GM12872 (cell line): ENCODE measurements at regions not wholly inside any gene's neighbourhood (a gene's known extent, or its start where the extent isn't known, plus 50 kb on each side); places are given as distances from the start of the nearest gene placed in this dataset.

ENCODE experiments used
- CTCF ChIP-seq: IDR thresholded peaks from 3 replicates; pipeline ENCODE4 v1.5.1; 2011; ENCODE audit warnings: low read depth, mild to moderate bottlenecking, low read length, moderate library complexity; ENCODE audit not compliant: insufficient read depth

GRCh38 chr6:11961923-11962322 is 50.2 kb upstream of the HIVEP1 start:
- no peak for TF ChIP-seq CTCF

DNA sequence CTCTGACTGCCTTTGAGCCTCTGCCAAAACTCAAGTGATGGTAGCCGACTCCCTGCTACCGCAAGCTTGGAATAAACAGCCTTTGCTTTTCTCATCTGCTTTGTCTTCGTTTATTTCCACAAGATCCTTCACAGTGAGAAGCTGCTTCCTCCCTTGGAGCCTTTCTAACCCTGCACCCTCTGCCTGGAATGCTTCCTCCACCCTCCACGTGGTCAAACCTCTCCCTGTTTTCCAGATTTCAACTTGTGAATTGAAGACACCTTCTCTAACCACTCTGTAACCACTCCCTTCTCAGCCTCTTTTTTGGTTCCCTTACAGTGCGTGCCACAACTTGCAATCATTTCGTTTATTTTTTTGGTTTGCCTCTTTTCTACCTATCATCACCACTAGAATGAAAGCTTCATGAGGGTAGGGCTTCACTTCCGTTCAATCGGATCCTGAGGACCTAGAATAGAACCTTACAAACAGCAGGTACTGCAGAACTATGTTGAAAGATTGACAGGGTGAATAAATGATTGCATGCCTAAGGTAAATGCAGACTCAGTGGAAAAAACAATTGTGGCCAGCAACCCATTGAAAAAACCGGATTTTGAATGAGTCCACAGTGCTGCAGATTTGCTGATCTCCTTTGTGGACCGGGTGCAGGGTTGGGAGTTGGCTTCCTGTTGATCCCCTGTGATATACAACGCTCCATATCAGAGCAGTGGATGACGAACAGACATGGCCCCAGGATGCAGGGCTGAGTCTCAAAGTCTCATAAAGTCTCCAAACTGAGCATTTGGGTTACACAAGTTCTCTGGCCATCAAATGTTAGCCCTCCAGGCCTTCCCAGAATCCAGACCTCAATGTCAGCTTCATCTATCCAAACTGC is 51.0 kb upstream of the HIVEP1 start:
- no peak for TF ChIP-seq CTCF

- TF ChIP-seq CTCF: no peak
Measured at GRCh38 chr6:11956781-11957180, 55.3 kb upstream of the HIVEP1 start.

DNA sequence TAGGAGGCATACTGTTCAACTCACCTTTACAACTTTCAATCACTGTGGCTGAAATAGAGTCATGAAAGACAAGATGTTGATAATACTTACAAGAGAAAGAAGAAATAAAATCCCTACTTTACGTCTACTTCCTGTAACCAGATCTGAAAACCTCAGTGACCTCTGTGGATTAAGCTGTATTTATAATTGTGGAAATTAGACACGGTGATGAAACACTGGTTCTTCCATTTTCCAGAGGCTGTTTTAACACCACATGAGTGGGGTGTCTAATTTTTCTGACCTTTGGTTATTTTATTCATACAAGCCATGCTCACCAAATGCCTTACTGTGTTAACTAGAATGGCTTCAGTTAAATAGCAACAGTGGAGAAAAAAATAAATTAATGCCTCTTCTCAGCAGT is 58.5 kb upstream of the HIVEP1 start:
- no peak for TF ChIP-seq CTCF

DNA sequence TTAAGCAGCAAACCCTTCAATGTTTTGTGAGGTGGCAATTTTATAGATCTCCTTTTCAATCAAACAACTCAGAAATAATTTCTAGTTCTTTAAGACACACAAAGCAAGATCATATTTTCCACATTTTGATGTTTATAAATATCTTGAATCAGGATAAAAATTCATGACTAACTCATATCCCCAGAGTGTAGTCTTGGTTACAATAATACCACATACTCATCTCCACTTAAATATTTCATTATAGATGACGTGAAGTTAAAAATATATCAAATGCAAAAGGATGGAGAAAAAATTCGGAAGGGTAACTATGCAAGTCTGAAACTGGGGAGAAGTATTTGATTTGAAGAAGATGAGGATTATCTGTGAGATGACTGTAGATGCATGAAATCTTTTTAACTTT is 59.8 kb upstream of the HIVEP1 start:
- TF ChIP-seq CTCF: no peak

DNA sequence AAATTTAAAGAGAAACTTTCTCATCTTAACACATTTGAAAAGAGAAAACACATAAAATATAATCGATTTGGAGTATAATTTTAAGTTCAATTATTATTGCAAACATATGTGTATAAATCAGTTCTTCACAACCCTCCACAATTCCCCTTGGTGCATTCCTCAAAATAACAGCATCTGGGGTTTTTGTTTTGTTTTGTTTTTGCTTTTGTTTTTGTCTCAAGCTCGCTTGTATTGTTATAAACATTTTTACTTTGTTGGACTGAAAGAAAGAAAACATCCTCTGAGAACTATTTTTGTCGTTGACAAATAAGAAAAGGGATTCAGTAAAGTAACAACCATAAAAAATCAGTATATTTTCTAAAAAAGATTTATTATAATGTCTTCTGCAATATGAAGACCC is 60.2 kb upstream of the HIVEP1 start:
- no peak for TF ChIP-seq CTCF

- TF ChIP-seq CTCF: no peak
Measured at GRCh38 chr6:11950109-11950508, 62.0 kb upstream of the HIVEP1 start.
